HG03066 (cell line): ENCODE measurements at regions not wholly inside any gene's neighbourhood (a gene's known extent, or its start where the extent isn't known, plus 50 kb on each side); places are given as distances from the start of the nearest gene placed in this dataset.

Experiments used
- ATAC-seq: cut with Tn5 transposase; IDR thresholded peaks from one replicate; pipeline ENCODE4 v1.9.1; 2021; ENCODE audit warnings: low read depth; ENCODE audit not compliant: unreplicated experiment

DNA sequence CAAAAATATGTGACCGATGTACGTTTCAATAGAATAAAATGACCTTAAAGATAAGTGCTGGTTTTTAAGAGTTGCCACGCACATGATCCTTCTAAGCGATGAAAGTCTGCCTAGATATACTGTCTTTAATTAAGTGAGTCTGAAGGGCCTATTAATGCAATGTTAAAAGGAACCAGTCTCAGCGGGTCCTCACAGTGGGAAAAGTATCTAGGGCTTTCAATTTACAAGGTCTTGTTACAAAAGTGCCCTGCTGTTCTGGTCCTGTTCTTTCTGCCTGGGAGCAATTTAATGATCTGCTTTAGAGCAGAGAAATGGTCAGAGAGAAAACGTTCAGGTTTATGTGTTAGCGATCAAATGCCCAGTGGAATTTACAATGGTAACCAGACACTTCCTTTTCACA, 864.0 kb downstream of the KCNJ2 start:
- ATAC-seq, result no peak

DNA sequence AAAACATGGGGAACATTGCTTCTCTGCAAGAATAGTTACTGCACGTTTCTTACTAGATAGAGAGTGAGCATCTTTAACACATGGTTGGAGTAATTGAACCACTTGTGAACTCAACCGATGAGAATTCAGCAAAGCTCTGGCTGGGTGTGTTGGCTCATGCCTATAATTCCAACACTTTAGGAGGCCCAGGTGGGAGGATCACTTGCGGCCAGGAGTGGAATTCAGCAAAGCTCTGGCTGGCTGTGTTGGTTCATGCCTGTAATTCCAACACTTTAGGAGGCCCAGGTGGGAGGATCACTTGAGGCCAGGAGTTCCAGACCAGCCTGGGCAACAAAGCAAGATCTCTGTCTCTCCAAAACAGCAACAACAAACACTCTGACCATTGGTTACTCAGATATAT, 865.9 kb downstream of the KCNJ2 start:
- no peak for ATAC-seq

DNA sequence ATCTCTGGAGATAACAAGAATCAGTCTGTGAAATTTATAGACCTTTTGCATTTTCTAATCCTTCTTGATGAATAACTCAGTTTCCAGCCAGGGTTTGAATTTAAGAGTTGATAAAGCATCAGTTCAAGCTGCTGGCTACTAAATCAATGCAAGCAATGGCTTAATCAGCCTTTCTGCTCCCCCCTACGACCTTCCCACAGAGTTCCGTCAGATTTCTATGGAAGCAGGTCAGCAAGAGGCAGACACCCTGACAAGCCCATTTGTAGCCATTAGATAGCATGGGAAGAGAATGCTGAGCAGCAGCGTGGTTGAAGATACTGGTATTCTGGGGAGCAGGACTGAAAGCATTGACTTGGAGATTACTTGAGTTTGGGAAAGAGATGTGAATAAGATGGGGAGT, 868.1 kb downstream of the KCNJ2 start:
- ATAC-seq, result no peak

DNA sequence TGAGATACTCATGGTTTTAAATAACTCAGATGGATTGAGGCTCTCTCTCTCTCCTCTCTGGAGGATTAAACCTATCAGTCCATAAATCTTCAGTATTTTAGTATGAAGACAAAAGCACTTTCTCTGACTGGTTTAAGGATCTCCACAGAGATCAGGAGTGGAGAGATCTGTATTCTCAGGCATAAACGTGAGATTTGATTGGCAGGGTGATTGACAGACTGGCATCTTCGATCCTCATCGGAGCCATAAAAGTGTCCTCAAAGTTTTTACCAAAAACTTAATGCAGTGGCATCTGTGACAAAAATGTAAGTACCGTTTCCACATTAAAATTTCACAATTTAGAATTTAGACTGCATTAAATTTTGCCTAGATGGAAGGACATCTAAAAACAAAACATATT, 870.1 kb downstream of the KCNJ2 start:
- ATAC-seq, result no peak

DNA sequence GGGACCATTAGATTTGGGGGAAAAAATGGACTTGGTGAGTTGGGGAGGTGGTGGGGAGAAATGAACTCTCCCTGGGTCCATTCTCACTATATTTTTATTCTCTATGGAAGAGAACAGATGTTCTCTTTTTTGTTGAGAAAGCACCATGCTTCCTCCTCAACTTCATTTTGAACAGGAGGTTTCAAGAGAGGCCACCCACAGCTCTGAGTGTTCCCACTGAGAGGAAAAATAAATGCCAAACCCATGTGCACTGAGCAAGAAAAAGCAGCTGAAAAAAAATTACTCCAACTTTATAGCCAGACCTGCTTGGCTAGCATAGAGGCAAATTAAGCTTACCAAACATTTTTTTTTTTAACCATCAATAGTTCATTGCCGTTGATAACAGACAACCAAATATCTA, 883.6 kb downstream of the KCNJ2 start:
- ATAC-seq, result no peak

DNA sequence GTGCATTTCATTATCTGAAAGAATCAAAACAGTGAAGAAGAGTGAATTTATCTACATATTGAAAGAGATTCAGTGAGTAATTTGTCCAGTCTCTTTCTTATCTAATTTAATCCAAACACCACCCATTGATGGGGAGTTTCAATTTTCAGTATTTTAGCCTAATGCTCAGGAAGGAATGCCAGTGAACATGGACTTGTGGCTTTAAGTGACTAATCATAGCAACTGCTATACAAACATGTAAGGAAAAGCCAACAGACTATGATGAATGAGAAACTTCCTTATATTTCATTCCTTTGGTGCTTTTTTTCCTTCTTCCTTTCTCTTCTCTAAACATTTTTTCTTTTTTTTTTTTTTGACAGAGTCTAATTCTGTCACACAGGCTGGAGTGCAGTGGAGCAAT, 885.8 kb downstream of the KCNJ2 start:
- ATAC-seq, result no peak

DNA sequence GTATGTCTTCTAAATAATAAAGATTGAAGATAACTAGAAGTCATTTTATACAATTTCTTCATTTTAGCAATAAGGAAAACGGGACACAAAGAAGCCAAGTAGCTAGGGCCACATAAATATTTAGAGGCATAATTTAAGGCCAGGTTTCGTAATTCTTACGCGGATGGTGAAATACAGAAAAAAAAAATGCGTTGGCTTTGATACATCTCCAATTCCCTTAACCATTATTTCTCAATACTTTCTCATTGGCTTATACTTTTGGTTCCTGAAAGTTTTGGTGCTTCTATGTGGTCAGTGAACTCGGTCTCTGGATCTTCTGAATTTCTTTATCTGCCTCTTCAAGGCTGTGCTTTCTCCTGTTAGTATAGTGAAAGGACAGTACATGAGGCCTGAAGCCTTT, 888.1 kb downstream of the KCNJ2 start:
- ATAC-seq, result no peak

DNA sequence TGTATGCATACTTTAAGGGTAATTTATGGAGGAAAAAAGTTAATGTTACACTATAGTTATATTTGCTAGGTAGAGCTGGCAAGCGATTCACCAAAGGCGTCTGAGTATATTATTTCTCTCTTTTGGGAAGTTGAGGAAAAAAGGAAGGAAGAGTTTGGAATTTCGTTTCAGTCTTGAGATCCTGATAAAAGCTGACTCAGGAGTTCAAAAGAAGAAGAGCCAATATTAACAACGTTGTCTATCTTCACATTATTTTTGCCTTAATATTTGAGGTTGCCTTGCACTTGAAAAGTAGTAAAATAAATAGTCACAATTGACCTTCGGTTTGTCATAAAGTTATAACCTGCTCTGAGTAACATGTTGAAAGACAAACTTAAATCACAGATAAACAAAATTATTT, 888.6 kb downstream of the KCNJ2 start:
- no peak for ATAC-seq

DNA sequence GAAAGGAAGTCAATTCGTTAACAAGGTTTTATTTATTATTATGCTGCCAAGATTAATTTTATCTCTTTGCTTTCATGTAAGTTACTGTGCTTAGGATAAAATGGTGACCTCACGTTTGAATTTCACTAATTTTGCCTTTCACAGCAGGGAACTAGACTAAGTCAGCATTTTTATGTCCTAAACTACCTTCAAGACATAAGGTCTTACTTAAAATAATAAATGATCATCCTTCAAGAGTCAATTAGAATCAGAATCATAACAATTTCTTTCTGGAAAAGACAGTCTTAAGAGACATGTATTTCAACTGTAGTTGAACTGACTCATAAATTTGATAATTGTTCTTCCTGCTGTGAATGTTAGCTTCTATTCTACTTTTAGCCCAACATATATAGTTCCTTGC, 893.8 kb downstream of the KCNJ2 start:
- ATAC-seq, result no peak

DNA sequence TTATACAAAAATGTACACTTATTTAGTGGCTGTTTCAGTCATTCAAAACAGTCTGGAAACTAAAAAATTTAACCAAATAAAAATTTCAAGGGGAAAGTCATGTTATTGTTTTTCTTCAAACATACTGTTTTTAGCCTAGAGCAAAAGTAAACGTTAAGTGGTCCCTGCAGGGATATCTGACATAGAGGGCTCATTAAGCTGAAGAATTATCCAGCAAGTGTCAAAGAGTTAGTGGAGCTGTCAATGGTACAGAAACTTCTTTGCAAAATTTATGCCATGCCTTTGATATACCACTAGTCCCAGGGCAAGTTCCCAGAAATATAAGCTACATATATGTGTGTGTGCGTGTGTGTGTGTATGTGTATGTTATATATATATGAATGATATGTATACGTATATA, 894.2 kb downstream of the KCNJ2 start:
- no peak for ATAC-seq

DNA sequence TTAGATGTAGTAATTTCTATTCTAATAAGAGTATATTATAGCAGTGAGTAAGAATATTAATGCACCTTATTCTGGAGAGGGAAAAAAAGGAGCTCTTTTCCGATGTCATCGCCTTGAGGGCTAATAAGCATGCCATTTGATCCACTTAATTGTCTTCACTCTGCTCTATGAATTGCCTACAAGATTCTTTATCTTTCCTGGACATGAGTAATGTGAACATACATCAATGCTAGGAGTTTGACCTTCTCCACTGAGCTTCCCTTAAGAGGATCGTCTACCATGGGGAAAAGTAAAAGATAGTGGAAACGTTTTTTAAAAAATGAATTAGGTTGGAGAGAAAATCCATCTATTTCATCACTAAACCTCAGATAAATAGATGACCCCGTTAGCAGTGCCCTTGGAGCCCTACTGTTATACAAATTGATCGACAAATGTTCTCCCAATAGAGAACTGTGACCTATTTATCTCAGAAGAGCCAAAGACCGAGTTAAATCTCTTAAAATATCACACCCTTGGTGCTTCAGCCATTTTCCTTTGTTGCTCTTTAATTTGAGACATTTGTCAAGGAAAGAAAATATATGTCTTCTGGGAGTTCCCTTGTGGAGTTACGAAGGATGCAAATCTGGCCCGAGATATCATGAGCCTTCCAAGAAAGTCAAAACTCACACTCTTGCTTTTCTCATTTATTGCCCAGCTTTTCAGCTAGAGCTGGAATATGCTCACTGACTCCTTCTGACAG, 898.5 kb downstream of the KCNJ2 start:
- ATAC-seq, result no peak

DNA sequence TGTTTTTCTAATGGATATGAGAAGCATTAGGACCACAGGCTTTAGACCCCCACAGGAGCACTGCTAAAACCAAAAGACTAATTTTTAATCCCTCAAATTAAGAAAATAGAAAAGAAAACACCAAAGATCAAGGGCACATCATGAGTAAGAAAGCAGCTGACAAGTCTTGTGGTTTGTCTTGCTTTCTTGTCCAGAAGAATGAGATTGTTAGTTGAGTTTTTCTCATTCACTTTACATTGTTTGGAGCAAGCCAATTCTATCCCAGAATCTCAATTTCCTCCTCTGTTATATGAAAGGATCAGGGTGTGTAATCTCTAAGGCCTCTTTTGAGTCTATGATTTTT, 899.0 kb downstream of the KCNJ2 start:
- no peak for ATAC-seq

DNA sequence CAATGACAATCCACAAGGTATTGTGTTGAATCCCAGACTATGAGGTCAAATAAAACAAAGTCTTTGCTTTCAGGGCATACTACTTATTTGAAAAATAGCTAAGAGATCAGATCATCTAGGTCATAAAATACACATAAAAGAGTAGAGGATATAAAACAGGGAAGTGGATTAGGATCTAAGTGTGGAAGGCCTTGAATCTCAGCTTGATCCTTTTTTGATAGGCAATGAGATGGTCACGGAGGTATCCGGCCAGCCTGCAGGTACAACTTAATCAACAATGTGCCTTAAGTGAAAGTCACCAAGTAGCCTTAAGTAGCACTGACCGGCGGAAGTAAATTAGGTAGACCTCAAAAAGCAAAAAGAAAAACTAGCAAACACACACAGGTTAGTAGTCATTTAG, 901.7 kb downstream of the KCNJ2 start:
- no peak for ATAC-seq

DNA sequence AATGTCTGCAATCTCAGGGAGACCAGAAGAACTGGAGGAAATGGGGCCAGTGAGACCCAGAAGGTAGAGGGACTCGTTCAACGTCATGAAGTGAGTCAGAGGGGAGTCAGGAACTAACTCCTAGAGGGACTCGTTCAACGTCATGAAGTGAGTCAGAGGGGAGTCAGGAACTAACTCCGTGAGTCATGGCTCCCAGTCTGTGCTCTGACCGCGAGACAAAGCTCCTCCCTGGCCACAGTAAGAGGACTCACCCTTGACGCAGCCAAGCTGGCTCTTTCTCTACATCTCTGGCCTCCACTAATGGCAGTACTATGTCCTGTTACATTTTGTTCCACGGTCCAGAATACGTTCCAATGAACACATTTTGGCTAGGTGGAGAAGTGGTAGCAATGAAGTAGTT, 902.5 kb downstream of the KCNJ2 start:
- no peak for ATAC-seq

DNA sequence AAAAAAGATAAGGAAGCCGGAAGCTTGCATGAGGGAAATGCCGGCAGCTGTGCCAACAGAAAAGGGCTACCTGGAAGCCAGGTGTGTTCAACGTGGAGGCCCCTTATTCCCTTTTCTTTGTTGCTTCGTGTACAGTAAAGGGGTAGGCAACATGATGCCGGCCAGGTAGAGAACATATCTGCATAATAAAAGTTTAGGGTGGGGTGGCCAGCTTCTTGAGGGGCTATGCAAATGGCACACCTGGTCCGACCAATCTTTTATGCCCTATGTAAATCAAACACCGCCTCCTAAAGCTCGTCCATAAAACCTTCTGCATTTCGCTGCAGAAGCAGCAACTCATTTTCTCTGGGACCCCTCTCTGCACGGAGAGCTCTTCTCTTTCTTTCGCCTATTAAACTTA, 911.6 kb downstream of the KCNJ2 start:
- no peak for ATAC-seq

DNA sequence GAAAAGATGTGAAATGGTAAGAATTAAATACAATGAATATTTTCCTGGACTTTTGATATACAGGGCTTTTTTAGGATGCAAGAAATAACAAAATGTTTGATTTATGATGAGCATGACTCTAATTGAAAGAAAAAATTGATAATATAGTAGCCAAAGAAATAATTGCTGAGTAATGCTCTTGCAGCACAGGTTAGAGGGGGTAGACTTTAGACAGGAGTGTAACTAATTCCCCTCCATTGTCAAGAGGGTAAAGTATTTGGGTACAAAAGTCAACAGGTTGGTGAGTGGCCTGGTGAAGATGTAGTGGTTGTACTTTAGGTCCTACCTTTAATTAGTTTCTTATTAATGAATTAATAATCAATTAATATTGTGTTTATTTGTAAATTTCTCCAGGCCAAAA, 912.3 kb downstream of the KCNJ2 start:
- ATAC-seq, result no peak

DNA sequence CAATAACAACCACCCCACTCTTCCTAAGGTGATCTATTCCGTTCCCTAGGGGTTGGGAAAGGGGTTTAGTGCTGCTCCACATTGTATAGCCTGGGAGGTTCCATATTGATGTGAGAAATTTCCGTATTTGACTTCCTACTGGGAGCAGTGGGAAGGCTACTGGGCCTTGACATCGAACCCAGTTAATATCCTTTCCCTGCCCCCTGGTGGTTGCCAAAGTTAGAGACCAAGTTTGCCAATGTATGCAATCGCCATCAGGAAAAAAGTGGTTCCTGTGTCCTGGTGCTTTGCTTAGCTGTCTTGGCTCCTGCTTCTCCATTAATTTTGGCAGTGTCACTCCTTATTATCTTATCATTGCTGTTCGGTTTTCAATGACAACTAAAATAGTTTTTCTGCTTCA, 914.9 kb downstream of the KCNJ2 start:
- ATAC-seq, result no peak

DNA sequence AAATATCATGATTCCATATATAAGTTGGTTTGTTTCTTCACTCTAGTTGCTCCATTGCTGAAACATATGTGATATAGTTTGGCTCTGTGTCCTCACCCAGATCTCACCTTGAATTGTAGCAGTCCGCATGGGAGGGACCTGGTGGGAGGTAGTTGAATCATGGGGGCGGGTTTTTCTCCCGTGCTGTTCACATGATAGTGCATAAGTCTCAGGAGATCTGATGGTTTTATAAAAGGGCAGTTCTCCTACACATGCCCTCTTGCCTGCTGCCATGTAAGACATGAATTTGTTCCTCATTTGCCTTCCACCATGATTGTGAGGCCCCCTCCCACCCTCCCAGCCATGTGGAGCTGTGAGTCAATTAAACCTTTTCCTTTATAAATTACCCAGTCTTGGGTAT, 915.5 kb downstream of the KCNJ2 start:
- no peak for ATAC-seq

DNA sequence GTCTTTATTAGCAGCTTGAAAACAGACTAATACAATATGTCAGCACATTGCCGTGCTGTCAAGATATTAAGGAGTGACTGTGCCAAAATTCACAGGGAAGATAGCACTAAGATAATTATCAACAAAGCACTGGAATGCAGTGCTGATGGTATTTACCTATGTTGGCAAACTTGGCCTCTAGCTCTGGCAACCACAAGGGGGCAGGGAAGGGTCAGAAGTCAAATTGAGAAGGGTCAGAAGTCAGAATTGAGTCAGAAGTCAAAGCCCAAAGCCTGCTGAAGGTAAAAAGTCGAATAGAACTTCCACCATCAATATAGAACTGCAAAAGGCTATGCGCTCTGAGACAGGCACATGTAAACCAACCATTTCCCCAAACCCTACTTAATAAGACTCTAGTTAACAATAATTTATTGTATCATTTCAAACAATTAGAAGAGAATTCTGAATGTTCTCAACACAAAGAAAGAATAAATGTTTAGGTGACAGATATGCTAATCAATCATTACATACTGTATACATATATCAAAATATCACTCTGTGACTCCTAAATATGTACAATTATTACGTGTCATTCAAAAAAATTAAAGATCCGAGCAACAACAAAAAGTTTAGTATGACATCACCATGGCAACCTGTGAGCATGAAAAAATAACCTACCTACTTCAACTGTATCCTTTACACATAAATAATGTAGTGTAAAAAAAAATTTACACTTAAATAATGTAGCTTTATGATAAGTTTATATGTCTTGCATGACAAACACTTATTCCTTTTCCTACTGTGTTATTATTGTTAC, 916.1 kb downstream of the KCNJ2 start:
- no peak for ATAC-seq

DNA sequence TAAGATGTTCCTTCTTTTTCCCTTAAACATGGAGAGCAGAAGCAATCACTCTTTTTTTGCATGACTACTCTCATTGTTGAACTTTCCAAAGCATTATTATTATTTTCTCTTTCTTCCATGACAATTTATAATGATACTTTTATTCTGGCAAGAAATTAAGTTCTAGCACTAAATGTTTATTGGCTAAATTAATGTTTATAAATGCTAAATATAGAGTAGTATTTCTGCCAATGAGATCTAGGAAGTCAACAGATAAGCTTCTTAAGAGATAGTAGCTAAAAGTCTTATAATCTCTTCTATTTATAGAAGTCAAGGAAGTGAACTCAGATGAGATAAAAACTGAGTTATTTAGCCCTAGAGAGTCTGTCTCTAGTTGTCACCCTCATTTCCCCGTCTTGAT, 920.1 kb downstream of the KCNJ2 start:
- no peak for ATAC-seq

DNA sequence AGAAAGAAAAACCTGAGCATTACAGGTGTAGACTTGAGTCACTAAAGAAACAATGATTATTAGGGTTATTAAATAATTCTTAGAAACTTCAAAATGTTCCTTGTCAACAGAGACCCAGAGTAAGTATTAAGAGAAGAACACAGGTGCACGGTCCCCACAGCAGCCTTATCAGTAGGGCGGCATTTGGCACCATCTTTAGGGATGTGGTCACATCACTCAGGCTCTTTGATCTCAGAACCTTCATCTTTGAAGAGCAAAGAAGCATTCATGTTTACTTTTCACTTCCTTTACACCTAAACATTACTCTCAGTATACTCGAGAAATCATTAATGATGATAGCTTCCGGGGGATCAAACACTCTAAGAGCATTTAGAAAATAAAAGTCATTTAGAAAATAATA, 928.7 kb downstream of the KCNJ2 start:
- ATAC-seq, result no peak

DNA sequence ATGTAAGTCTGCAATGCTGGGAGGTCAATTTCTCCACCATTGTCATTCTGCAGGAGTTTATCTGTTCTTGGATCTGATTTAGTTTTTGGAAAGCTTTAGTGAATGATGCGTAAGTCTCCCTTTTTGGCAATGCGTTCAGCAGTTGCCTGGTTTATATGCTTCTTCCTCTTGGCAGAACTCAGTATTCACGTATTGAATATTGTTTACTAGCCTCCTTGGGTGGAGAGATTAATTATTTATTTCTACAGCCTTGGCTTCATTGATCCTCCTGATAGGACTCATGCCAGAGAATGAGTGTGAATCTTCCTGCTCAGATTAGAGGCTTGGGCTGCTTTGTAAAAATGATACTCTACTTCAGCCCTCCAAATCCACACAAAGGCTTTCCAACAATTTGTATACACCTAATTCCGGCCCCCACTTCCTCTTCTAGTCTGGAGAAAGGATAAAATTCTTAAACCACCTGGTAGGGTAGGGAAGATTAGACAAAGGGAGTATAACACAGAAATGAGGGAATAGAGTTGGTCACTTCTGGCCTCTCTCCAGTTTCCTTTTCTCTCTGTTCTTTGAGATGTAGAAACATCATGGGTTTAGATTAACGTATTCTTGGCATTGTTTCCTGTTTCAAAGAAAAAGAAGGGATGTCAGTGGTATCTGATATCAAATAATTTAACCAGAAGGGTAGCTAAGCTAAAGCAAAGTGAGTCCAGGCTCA, 929.8 kb downstream of the KCNJ2 start:
- ATAC-seq, result no peak
